DND-41 (cell line): ENCODE measurements at regions not wholly inside any gene's neighbourhood (a gene's known extent, or its start where the extent isn't known, plus 50 kb on each side); places are given as distances from the start of the nearest gene placed in this dataset.

Experiments
- ATAC-seq: fragments of 200-7000 bp; cut with Tn5 transposase; 3 replicates; pipeline ENCODE4 v1.9.1; 2021; ENCODE audit warnings: low read depth; ENCODE audit not compliant: insufficient read depth
- DNase-seq: peaks from one replicate; pipeline ENCODE4 v3.0.0-alpha.2; 2020
- H2AFZ ChIP-seq: 2 replicates; pipeline ENCODE4 v1.6.0; 2012; ENCODE audit warnings: low read depth, low read length
- H3K27ac ChIP-seq: 2 replicates; pipeline ENCODE4 v1.5.1; 2012; ENCODE audit warnings: low read length, inconsistent platforms
- H3K27me3 ChIP-seq: fragments of 200-600 bp; sonication (generic); 2 replicates; pipeline ENCODE4 v1.6.0; 2012; ENCODE audit warnings: low read length, mild to moderate bottlenecking, inconsistent platforms; ENCODE audit not compliant: insufficient read depth, poor library complexity
- H3K36me3 ChIP-seq: 2 replicates; pipeline ENCODE4 v1.5.1; 2012; ENCODE audit warnings: low read length, inconsistent platforms; ENCODE audit not compliant: insufficient read depth
- H3K4me1 ChIP-seq: 2 replicates; pipeline ENCODE4 v1.5.1; 2012; ENCODE audit warnings: mild to moderate bottlenecking, low read length; ENCODE audit not compliant: insufficient read depth
- H3K4me2 ChIP-seq: 2 replicates; pipeline ENCODE4 v1.6.0; 2012; ENCODE audit warnings: mild to moderate bottlenecking, moderate library complexity, low read length, inconsistent platforms; ENCODE audit not compliant: insufficient read depth
- H3K4me3 ChIP-seq, 2 experiments: fragments of 200-600 bp in 1 of 2; shearing (Covaris generic) in 1 of 2; 2 replicates each; pipeline ENCODE4 v1.5.1; 2012 to 2016; ENCODE audit warnings: inconsistent platforms in 2 of 2, low read length in 2 of 2, mild to moderate bottlenecking in 2 of 2, low read depth in 1 of 2, moderate library complexity in 1 of 2
- H3K79me2 ChIP-seq: 2 replicates; pipeline ENCODE4 v1.6.0; 2012; ENCODE audit warnings: low read length, inconsistent platforms; ENCODE audit not compliant: insufficient read depth
- H3K9ac ChIP-seq: 2 replicates; pipeline ENCODE4 v1.6.0; 2012; ENCODE audit warnings: low read depth, mild to moderate bottlenecking, inconsistent platforms, low read length, moderate library complexity
- H3K9me3 ChIP-seq: 2 replicates; pipeline ENCODE4 v1.5.1; 2012; ENCODE audit warnings: low read length, moderate library complexity, mild to moderate bottlenecking, inconsistent platforms; ENCODE audit not compliant: insufficient read depth, severe bottlenecking
- H4K20me1 ChIP-seq: 2 replicates; pipeline ENCODE4 v1.6.0; 2012; ENCODE audit warnings: low read length; ENCODE audit not compliant: insufficient read depth
- CTCF ChIP-seq: IDR thresholded peaks from 2 replicates; pipeline ENCODE4 v1.5.1; 2012; ENCODE audit warnings: borderline replicate concordance, low read length, moderate library complexity, mild to moderate bottlenecking; ENCODE audit not compliant: poor library complexity, severe bottlenecking; ENCODE audit errors: extremely low read depth
- EZH2 ChIP-seq: IDR thresholded peaks from 3 replicates; pipeline ENCODE4 v1.6.1; 2012; ENCODE audit warnings: borderline replicate concordance, low read depth, mild to moderate bottlenecking, moderate library complexity, low read length, inconsistent platforms; ENCODE audit not compliant: severe bottlenecking

GRCh38 chr21:35578831-35579471 is 481.4 kb downstream of the SETD4 start:
- TF ChIP-seq EZH2: no peak
- TF ChIP-seq CTCF: no peak
- no peaks in the 10 kb centered on the region for H3K27me3 ChIP-seq
- H3K4me1 ChIP-seq: peaks cover 4% of the 10 kb centered on the region
- H3K4me3 ChIP-seq: no peak overlapping the region
- no peak overlapping the region for H2AFZ ChIP-seq
- H3K79me2 ChIP-seq: no peaks in the 10 kb centered on the region
- DNase-seq (no peak), ATAC-seq (no peak)
- H3K36me3 ChIP-seq: no peaks in the 10 kb centered on the region
- no peaks in the 10 kb centered on the region for H4K20me1 ChIP-seq
- no peak overlapping the region for H3K27ac ChIP-seq
- no peaks in the 10 kb centered on the region for H3K9me3 ChIP-seq
- H3K4me2 ChIP-seq: no peak overlapping the region
- H3K9ac ChIP-seq: no peak overlapping the region

- Histone ChIP-seq H2AFZ (no peak overlapping the region), H3K36me3 (no peaks in the 10 kb centered on the region), H3K4me1 (peaks cover 4% of the 10 kb centered on the region), H3K4me3 (no peak overlapping the region), H3K27me3 (no peaks in the 10 kb centered on the region), H3K79me2 (no peaks in the 10 kb centered on the region), H3K4me2 (no peak overlapping the region), H4K20me1 (no peaks in the 10 kb centered on the region), H3K9ac (no peak overlapping the region), H3K27ac (no peak overlapping the region), H3K9me3 (no peaks in the 10 kb centered on the region)
- ATAC-seq: no peak
- TF ChIP-seq EZH2 (no peak), CTCF (no peak)
- no peak for DNase-seq
These were observed 482.0 kb downstream of the SETD4 start for GRCh38 chr21:35578347-35578782.

GRCh38 chr21:35575280-35575915 is 484.9 kb downstream of the SETD4 start:
- Histone ChIP-seq H3K9me3 (no peaks in the 10 kb centered on the region), H3K9ac (no peak overlapping the region), H3K27me3 (no peaks in the 10 kb centered on the region), H3K36me3 (no peaks in the 10 kb centered on the region), H3K4me2 (no peak overlapping the region), H2AFZ (no peak overlapping the region), H3K79me2 (no peaks in the 10 kb centered on the region), H3K27ac (no peak overlapping the region), H4K20me1 (no peaks in the 10 kb centered on the region), H3K4me3 (no peak overlapping the region), H3K4me1 (no peaks in the 10 kb centered on the region)
- TF ChIP-seq CTCF: no peak
- no peak for TF ChIP-seq EZH2
- no peak for ATAC-seq
- DNase-seq: no peak
